Keratinocyte (primary cell): ENCODE measurements at regions not wholly inside any gene's neighbourhood (a gene's known extent, or its start where the extent isn't known, plus 50 kb on each side); places are given as distances from the start of the nearest gene placed in this dataset.

Experiments
- EZH2 ChIP-seq: IDR thresholded peaks from one replicate; pipeline ENCODE4 v1.6.1; 2012; ENCODE audit warnings: inconsistent platforms, mild to moderate bottlenecking, low read length, moderate library complexity
- TF ChIP-seq, protein P1 (sequence below), 3 experiments: IDR thresholded peaks in 1 of 3; conservative IDR thresholded peaks in 1 of 3; optimal IDR thresholded peaks in 1 of 3; 2 replicates in 2 of 3; 3 replicates in 1 of 3; pipeline versions ENCODE3 to v1.5.1; 2011; ENCODE audit warnings: low read length in 3 of 3, mild to moderate bottlenecking in 3 of 3, moderate library complexity in 2 of 3, control low read depth in 1 of 3, inconsistent platforms in 1 of 3; ENCODE audit not compliant: insufficient read depth in 2 of 3; ENCODE audit errors: extremely low read depth in 1 of 3

DNA sequence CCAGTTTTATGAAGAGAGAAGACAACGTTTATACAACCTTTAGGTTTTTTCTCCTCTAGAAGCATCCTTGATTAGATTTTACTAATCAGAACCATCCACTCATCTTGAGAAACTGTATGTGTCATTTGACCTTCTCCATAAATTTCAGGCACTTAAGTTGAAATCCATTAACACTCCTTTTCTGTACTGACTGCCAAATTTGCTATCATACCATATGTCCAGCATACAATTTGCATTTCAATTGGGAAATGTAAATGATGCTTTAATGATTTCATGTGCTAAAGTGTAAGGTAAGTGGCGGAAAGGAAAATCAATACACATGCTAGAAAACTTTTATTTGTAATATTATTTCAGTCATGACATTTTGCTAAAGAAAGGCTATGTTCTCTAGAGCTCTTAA is 731.6 kb downstream of the GBE1 start:
- TF ChIP-seq, protein P1, sequence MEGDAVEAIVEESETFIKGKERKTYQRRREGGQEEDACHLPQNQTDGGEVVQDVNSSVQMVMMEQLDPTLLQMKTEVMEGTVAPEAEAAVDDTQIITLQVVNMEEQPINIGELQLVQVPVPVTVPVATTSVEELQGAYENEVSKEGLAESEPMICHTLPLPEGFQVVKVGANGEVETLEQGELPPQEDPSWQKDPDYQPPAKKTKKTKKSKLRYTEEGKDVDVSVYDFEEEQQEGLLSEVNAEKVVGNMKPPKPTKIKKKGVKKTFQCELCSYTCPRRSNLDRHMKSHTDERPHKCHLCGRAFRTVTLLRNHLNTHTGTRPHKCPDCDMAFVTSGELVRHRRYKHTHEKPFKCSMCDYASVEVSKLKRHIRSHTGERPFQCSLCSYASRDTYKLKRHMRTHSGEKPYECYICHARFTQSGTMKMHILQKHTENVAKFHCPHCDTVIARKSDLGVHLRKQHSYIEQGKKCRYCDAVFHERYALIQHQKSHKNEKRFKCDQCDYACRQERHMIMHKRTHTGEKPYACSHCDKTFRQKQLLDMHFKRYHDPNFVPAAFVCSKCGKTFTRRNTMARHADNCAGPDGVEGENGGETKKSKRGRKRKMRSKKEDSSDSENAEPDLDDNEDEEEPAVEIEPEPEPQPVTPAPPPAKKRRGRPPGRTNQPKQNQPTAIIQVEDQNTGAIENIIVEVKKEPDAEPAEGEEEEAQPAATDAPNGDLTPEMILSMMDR (optimal IDR thresholded peaks at IDR 0.05 in 1 of 3, IDR thresholded peaks at IDR 0.05 in 1 of 3, conservative IDR thresholded peaks at IDR 0.05 in 1 of 3; ENCODE audit: extremely low read depth in 1 of 3, insufficient read depth in 2 of 3, low read length in 3 of 3) = no peak
- no peak for TF ChIP-seq EZH2
